H9 (cell line): ENCODE measurements at regions not wholly inside any gene's neighbourhood (a gene's known extent, or its start where the extent isn't known, plus 50 kb on each side); places are given as distances from the start of the nearest gene placed in this dataset.
A peak's percentile ranks its signal among the peaks of the same experiment; 100 is the strongest.
"Not testable (repeated sequence)": the region's sequence is repeated elsewhere in the genome, so short reads cannot be mapped to it uniquely, and the experiment has no call there.

ENCODE experiments used
- DNase-seq: peaks from one replicate; pipeline ENCODE4 v3.0.0-alpha.2; 2017
- H2AFZ ChIP-seq: one replicate; pipeline ENCODE4 v1.6.1; 2013; ENCODE audit warnings: mild to moderate bottlenecking, low read length, control low read depth, moderate library complexity
- H2AK5ac ChIP-seq: 2 replicates; pipeline ENCODE4 v1.6.1; 2013; ENCODE audit warnings: low read length, control low read depth, mixed read lengths; ENCODE audit not compliant: insufficient read length
- H2BK120ac ChIP-seq: one replicate; pipeline ENCODE4 v1.6.1; 2013; ENCODE audit warnings: low read depth, mild to moderate bottlenecking, low read length, control low read depth, inconsistent platforms; ENCODE audit not compliant: poor library complexity, severe bottlenecking
- H2BK12ac ChIP-seq: 2 replicates; pipeline ENCODE4 v1.6.1; 2013; ENCODE audit warnings: low read length, control low read depth, mixed read lengths, low read depth; ENCODE audit not compliant: insufficient read length
- H2BK15ac ChIP-seq: 2 replicates; pipeline ENCODE4 v1.6.1; 2013; ENCODE audit warnings: low read depth, low read length, control low read depth
- H2BK20ac ChIP-seq: one replicate; pipeline ENCODE4 v1.6.1; 2013; ENCODE audit warnings: low read depth, mild to moderate bottlenecking, low read length, control low read depth, inconsistent platforms; ENCODE audit not compliant: poor library complexity, severe bottlenecking
- H2BK5ac ChIP-seq: 2 replicates; pipeline ENCODE4 v1.6.1; 2013; ENCODE audit warnings: low read length, control low read depth, mixed read lengths; ENCODE audit not compliant: insufficient read length
- H3K14ac ChIP-seq: 2 replicates; pipeline ENCODE4 v1.6.1; 2013; ENCODE audit warnings: low read length, control low read depth; ENCODE audit not compliant: insufficient read depth
- H3K18ac ChIP-seq: 2 replicates; pipeline ENCODE4 v1.6.1; 2013; ENCODE audit warnings: low read depth, mild to moderate bottlenecking, mixed read lengths, low read length, control low read depth; ENCODE audit not compliant: insufficient read length
- H3K23ac ChIP-seq: 2 replicates; pipeline ENCODE4 v1.6.1; 2013; ENCODE audit warnings: low read length, control low read depth, mixed read lengths, low read depth; ENCODE audit not compliant: insufficient read length
- H3K23me2 ChIP-seq: 2 replicates; pipeline ENCODE4 v1.6.1; 2013; ENCODE audit warnings: low read depth, mild to moderate bottlenecking, mixed read lengths, low read length, control low read depth; ENCODE audit not compliant: insufficient read length, poor library complexity, severe bottlenecking
- H3K27ac ChIP-seq: 2 replicates; pipeline ENCODE4 v1.5.1; 2013; ENCODE audit warnings: low read length, control low read depth, mixed read lengths, low read depth; ENCODE audit not compliant: insufficient read length
- H3K27me3 ChIP-seq: 2 replicates; pipeline ENCODE4 v1.6.1; 2013; ENCODE audit warnings: low read length, control low read depth, inconsistent platforms; ENCODE audit not compliant: insufficient read depth
- H3K4ac ChIP-seq: 2 replicates; pipeline ENCODE4 v1.6.1; 2013; ENCODE audit warnings: low read depth, mild to moderate bottlenecking, control low read depth, inconsistent platforms, low read length, moderate library complexity
- H3K4me1 ChIP-seq: 2 replicates; pipeline ENCODE4 v1.6.1; 2013; ENCODE audit warnings: low read length, control low read depth, inconsistent platforms; ENCODE audit not compliant: insufficient read depth
- H3K4me2 ChIP-seq: 2 replicates; pipeline ENCODE4 v1.6.1; 2013; ENCODE audit warnings: low read length, control low read depth, mixed read lengths; ENCODE audit not compliant: insufficient read length, insufficient read depth
- H3K56ac ChIP-seq: 2 replicates; pipeline ENCODE4 v1.6.1; 2013; ENCODE audit warnings: low read depth, mild to moderate bottlenecking, mixed read lengths, low read length, control low read depth; ENCODE audit not compliant: insufficient read length
- H3K79me1 ChIP-seq: 2 replicates; pipeline ENCODE4 v1.6.1; 2013; ENCODE audit warnings: low read depth, mild to moderate bottlenecking, moderate library complexity, low read length, control low read depth, inconsistent platforms; ENCODE audit not compliant: insufficient read depth, poor library complexity, severe bottlenecking
- H3K79me2 ChIP-seq: 2 replicates; pipeline ENCODE4 v1.6.1; 2013; ENCODE audit warnings: low read length, control low read depth, inconsistent platforms; ENCODE audit not compliant: insufficient read depth
- H3K9ac ChIP-seq: 2 replicates; pipeline ENCODE4 v1.6.1; 2013; ENCODE audit warnings: low read length, control low read depth, mixed read lengths; ENCODE audit not compliant: insufficient read length; ENCODE audit errors: extremely low read depth
- H3K9me3 ChIP-seq: one replicate; pipeline ENCODE4 v1.6.1; 2013; ENCODE audit warnings: low read depth, low read length, inconsistent platforms; ENCODE audit not compliant: control insufficient read depth
- H3T11ph ChIP-seq: one replicate; pipeline ENCODE4 v1.6.1; 2013; ENCODE audit warnings: mild to moderate bottlenecking, low read length, control low read depth, inconsistent platforms
- H4K20me1 ChIP-seq: one replicate; pipeline ENCODE4 v1.6.1; 2013; ENCODE audit not compliant: control insufficient read depth, insufficient read length, insufficient read depth
- H4K5ac ChIP-seq: 2 replicates; pipeline ENCODE4 v1.6.1; 2013; ENCODE audit warnings: low read depth, mild to moderate bottlenecking, mixed read lengths, low read length, control low read depth; ENCODE audit not compliant: insufficient read length
- H4K8ac ChIP-seq: replicated peaks from 2 replicates; pipeline ENCODE4 v1.6.1; 2013; ENCODE audit warnings: low read length, control low read depth, mixed read lengths, low read depth; ENCODE audit not compliant: insufficient read length
- H4K91ac ChIP-seq: 2 replicates; pipeline ENCODE4 v1.6.1; 2013; ENCODE audit warnings: low read depth, mild to moderate bottlenecking, moderate library complexity, mixed read lengths, low read length, control low read depth; ENCODE audit not compliant: insufficient read length
- H3K27ac Mint-ChIP-seq, 3 experiments: 2 replicates in 2 of 3; 3 replicates in 1 of 3; pipeline ENCODE4 v1.8.0; 2020 to 2021; ENCODE audit warnings: mixed read lengths in 3 of 3, mild to moderate bottlenecking in 1 of 3, moderate library complexity in 1 of 3
- H3K27me3 Mint-ChIP-seq: 2 replicates; pipeline ENCODE4 v1.8.0; 2021; ENCODE audit warnings: low read depth, mild to moderate bottlenecking, moderate library complexity, mixed read lengths
- H3K36me3 Mint-ChIP-seq, 3 experiments: 2 replicates in 2 of 3; 3 replicates in 1 of 3; pipeline ENCODE4 v1.8.0; 2020 to 2021; ENCODE audit warnings: low read depth in 3 of 3, mixed read lengths in 3 of 3; ENCODE audit not compliant: insufficient read depth in 1 of 3
- H3K4me1 Mint-ChIP-seq, 2 experiments: 2 replicates each; pipeline ENCODE4 v1.8.0; 2020; ENCODE audit warnings: mixed read lengths in 2 of 2
- H3K4me3 Mint-ChIP-seq, 2 experiments: 2 replicates in 1 of 2; 3 replicates in 1 of 2; pipeline ENCODE4 v1.8.0; 2020 to 2021; ENCODE audit warnings: mild to moderate bottlenecking in 2 of 2, mixed read lengths in 2 of 2, moderate library complexity in 1 of 2
- H3K9me3 Mint-ChIP-seq, 2 experiments: 2 replicates in 1 of 2; 3 replicates in 1 of 2; pipeline ENCODE4 v1.8.0; 2020; ENCODE audit warnings: mild to moderate bottlenecking in 2 of 2, mixed read lengths in 2 of 2, moderate library complexity in 1 of 2
- WGBS: extraction: QIAGEN DNeasy Blood & Tissue Kit; methylation state at CpG from one replicate; pipeline ENCODE4 v1.1.7; 2013; ENCODE audit warnings: missing lambda C conversion rate, low lambda C conversion rate, mixed read lengths; ENCODE audit not compliant: insufficient read length; ENCODE audit errors: extremely low coverage; 5-methylcytosine and 5-hydroxymethylcytosine counted together

DNA sequence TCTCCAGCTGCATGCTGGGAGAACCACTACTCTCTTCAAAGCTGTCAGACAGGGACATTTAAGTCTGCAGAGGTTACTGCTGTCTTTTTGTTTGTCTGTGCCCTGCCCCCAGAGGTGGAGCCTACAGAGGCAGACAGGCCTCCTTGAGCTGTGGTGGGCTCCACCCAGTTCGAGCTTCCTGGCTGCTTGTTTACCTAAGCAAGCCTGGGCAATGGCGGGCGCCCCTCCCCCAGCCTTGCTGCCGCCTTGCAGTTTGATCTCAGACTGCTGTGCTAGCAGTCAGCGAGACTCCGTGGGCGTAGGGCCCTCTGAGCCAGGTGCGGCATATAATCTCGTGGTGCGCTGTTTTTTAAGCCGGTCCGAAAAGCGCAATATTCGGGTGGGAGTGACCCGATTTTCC, 215.0 kb downstream of the STIM2 start:
- H3K79me2 ChIP-seq, H2BK12ac ChIP-seq, H2BK120ac ChIP-seq, H3K56ac ChIP-seq, H4K8ac ChIP-seq, H3K27ac ChIP-seq, H3K18ac ChIP-seq, H4K5ac ChIP-seq, H3K4ac ChIP-seq, H3K27me3 Mint-ChIP-seq, H3K79me1 ChIP-seq, H2BK20ac ChIP-seq, H3K4me2 ChIP-seq, H3K14ac ChIP-seq, H3K36me3 Mint-ChIP-seq, H3K9me3 Mint-ChIP-seq, H3K9me3 ChIP-seq, H3K27me3 ChIP-seq, H2AK5ac ChIP-seq, H3T11ph ChIP-seq, H2BK5ac ChIP-seq, H2BK15ac ChIP-seq, H3K4me1 ChIP-seq, H3K9ac ChIP-seq, H3K23ac ChIP-seq, H2AFZ ChIP-seq, H4K91ac ChIP-seq, H3K23me2 ChIP-seq, H4K20me1 ChIP-seq: not testable (repeated sequence)
- peak overlapping the region; percentile 45 to 72 for H3K4me3 Mint-ChIP-seq
- H3K4me1 Mint-ChIP-seq, result peaks cover 11 to 12% of the 10 kb centered on the region in 2 experiments
- peak; percentile 73 for DNase-seq
- no CpG with 5 or more reads among the region's 15 CpGs for WGBS
- peak overlapping the region; percentile 85 to 99 (median 96); a peak in 6 of 7 replicates for H3K27ac Mint-ChIP-seq
